SK-N-SH treated with all-trans-retinoic acid at 6 μM for 48 hours (cell line): ENCODE measurements at regions not wholly inside any gene's neighbourhood (a gene's known extent, or its start where the extent isn't known, plus 50 kb on each side); places are given as distances from the start of the nearest gene placed in this dataset.

ENCODE experiments used
- ARNTL ChIP-seq: fragments of 450-650 bp; formaldehyde crosslinking; IDR thresholded peaks from 2 replicates; pipeline ENCODE4 v1.5.0; 2020; ENCODE audit warnings: low read depth, mild to moderate bottlenecking, moderate library complexity, borderline replicate concordance
- ESRRG ChIP-seq: fragments of 250-450 bp; sonication (Bioruptor Pico); IDR thresholded peaks from 2 replicates; pipeline ENCODE4 v1.6.1; 2021; ENCODE audit warnings: mild to moderate bottlenecking
- GLIS3 ChIP-seq: fragments of 250-450 bp; sonication (Bioruptor Pico); IDR thresholded peaks from 2 replicates; pipeline ENCODE4 v1.5.0; 2020; ENCODE audit warnings: mild to moderate bottlenecking, moderate library complexity
- ISL1 ChIP-seq: fragments of 250-450 bp; sonication (Bioruptor Pico); IDR thresholded peaks from 2 replicates; pipeline ENCODE4 v2.1.2; 2022; ENCODE audit warnings: mild to moderate bottlenecking, moderate library complexity
- OSR1 ChIP-seq: fragments of 250-450 bp; sonication (Bioruptor Pico); IDR thresholded peaks from 2 replicates; pipeline ENCODE4 v1.8.0; 2022; ENCODE audit warnings: moderate library complexity, mild to moderate bottlenecking, inconsistent platforms
- POU6F1 ChIP-seq: fragments of 250-450 bp; sonication (Bioruptor Pico); IDR thresholded peaks from 2 replicates; pipeline ENCODE4 v1.8.0; 2021; ENCODE audit warnings: low read depth, mild to moderate bottlenecking, moderate library complexity, borderline replicate concordance
- PPARA ChIP-seq: fragments of 250-450 bp; sonication (Bioruptor Pico); IDR thresholded peaks from 2 replicates; pipeline ENCODE4 v1.5.0; 2020; ENCODE audit warnings: mild to moderate bottlenecking, borderline replicate concordance
- RARB ChIP-seq: fragments of 250-450 bp; sonication (Bioruptor Pico); IDR thresholded peaks from 2 replicates; pipeline ENCODE4 v1.8.0; 2021; ENCODE audit warnings: mild to moderate bottlenecking, moderate library complexity
- SNAI2 ChIP-seq: fragments of 250-450 bp; sonication (Bioruptor Pico); IDR thresholded peaks from 2 replicates; pipeline ENCODE4 v1.5.0; 2020; ENCODE audit warnings: mild to moderate bottlenecking, moderate library complexity
- TCF4 ChIP-seq: fragments of 250-450 bp; sonication (Bioruptor Pico); IDR thresholded peaks from 2 replicates; pipeline ENCODE4 v1.8.0; 2021; ENCODE audit warnings: mild to moderate bottlenecking, moderate library complexity, borderline replicate concordance
- ZFP30 ChIP-seq: fragments of 450-650 bp; formaldehyde crosslinking; IDR thresholded peaks from 2 replicates; pipeline ENCODE4 v1.5.0; 2022; ENCODE audit warnings: mild to moderate bottlenecking, moderate library complexity
- ZNF8 ChIP-seq: fragments of 450-650 bp; formaldehyde crosslinking; IDR thresholded peaks from 2 replicates; pipeline ENCODE4 v1.5.0; 2020; ENCODE audit warnings: mild to moderate bottlenecking, moderate library complexity
- TF ChIP-seq, protein P1 (sequence below): fragments of 250-450 bp; sonication (Bioruptor Pico); IDR thresholded peaks from 2 replicates; pipeline ENCODE4 v1.5.1; 2020; ENCODE audit warnings: low read depth, mild to moderate bottlenecking, moderate library complexity

GRCh38 chr10:33477291-33478088 is 143.0 kb upstream of the NRP1 start:
- TF ChIP-seq GLIS3 (CRISPR knock-in tag): no peak
- no peak for TF ChIP-seq ARNTL (CRISPR knock-in tag)
- TF ChIP-seq RARB: no peak
- no peak for TF ChIP-seq POU6F1 (CRISPR knock-in tag)
- no peak for TF ChIP-seq ZFP30
- no peak for TF ChIP-seq PPARA
- no peak for TF ChIP-seq OSR1
- no peak for TF ChIP-seq ZNF8 (CRISPR knock-in tag)
- no peak for TF ChIP-seq TCF4 (CRISPR knock-in tag)
- TF ChIP-seq, protein P1, sequence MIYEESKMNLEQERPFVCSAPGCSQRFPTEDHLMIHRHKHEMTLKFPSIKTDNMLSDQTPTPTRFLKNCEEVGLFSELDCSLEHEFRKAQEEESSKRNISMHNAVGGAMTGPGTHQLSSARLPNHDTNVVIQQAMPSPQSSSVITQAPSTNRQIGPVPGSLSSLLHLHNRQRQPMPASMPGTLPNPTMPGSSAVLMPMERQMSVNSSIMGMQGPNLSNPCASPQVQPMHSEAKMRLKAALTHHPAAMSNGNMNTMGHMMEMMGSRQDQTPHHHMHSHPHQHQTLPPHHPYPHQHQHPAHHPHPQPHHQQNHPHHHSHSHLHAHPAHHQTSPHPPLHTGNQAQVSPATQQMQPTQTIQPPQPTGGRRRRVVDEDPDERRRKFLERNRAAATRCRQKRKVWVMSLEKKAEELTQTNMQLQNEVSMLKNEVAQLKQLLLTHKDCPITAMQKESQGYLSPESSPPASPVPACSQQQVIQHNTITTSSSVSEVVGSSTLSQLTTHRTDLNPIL (CRISPR knock-in tag): no peak
- no peak for TF ChIP-seq SNAI2 (CRISPR knock-in tag)
- TF ChIP-seq ESRRG: no peak
- TF ChIP-seq ISL1 (CRISPR knock-in tag): no peak
